LNCaP clone FGC (cell line): ENCODE measurements at regions not wholly inside any gene's neighbourhood (a gene's known extent, or its start where the extent isn't known, plus 50 kb on each side); places are given as distances from the start of the nearest gene placed in this dataset.

Source experiments
- DNase-seq: peaks from one replicate; pipeline ENCODE4 v3.0.0-alpha.2; 2011; ENCODE audit warnings: low read depth
- H3K4me3 ChIP-seq: 2 replicates; pipeline ENCODE4 v1.5.1; 2011; ENCODE audit warnings: mild to moderate bottlenecking, low read depth, low read length, control low read depth
- CTCF ChIP-seq: IDR thresholded peaks from 2 replicates; pipeline ENCODE4 v1.5.1; 2012; ENCODE audit warnings: mild to moderate bottlenecking; ENCODE audit not compliant: control insufficient read depth, insufficient read depth; ENCODE audit errors: extremely low read depth

- no peak for DNase-seq
- no peak for TF ChIP-seq CTCF
- no peak overlapping the region for H3K4me3 ChIP-seq
Measured at GRCh38 chr3:88985491-88985890, 121.9 kb upstream of the EPHA3 start.

- DNase-seq: no peak
- no peak for TF ChIP-seq CTCF
- no peak overlapping the region for H3K4me3 ChIP-seq
Measured at GRCh38 chr3:88986834-88987233, 120.6 kb upstream of the EPHA3 start.

- H3K4me3 ChIP-seq: no peak overlapping the region
- DNase-seq: no peak
- TF ChIP-seq CTCF: no peak
Measured at GRCh38 chr3:88987776-88988175, 119.6 kb upstream of the EPHA3 start.

- H3K4me3 ChIP-seq: no peak overlapping the region
- DNase-seq: no peak
- no peak for TF ChIP-seq CTCF
Measured at GRCh38 chr3:88988906-88989305, 118.5 kb upstream of the EPHA3 start.

GRCh38 chr3:88991496-88991895, 115.9 kb upstream of the EPHA3 start:
- H3K4me3 ChIP-seq: no peak overlapping the region
- DNase-seq: no peak
- TF ChIP-seq CTCF: no peak

- DNase-seq: peak; percentile 35
- no peak for TF ChIP-seq CTCF
- H3K4me3 ChIP-seq: no peak overlapping the region
Measured at GRCh38 chr3:88996691-88997090, 110.7 kb upstream of the EPHA3 start.

GRCh38 chr3:88997260-88997659, 110.2 kb upstream of the EPHA3 start:
- DNase-seq: no peak
- no peak for TF ChIP-seq CTCF
- no peak overlapping the region for H3K4me3 ChIP-seq
